Fibroblast of skin of right biceps (primary cell): ENCODE measurements at regions not wholly inside any gene's neighbourhood (a gene's known extent, or its start where the extent isn't known, plus 50 kb on each side); places are given as distances from the start of the nearest gene placed in this dataset.

Experiments
- DNase-seq: peaks from one replicate; pipeline ENCODE4 v3.0.0-alpha.2; 2013

DNA sequence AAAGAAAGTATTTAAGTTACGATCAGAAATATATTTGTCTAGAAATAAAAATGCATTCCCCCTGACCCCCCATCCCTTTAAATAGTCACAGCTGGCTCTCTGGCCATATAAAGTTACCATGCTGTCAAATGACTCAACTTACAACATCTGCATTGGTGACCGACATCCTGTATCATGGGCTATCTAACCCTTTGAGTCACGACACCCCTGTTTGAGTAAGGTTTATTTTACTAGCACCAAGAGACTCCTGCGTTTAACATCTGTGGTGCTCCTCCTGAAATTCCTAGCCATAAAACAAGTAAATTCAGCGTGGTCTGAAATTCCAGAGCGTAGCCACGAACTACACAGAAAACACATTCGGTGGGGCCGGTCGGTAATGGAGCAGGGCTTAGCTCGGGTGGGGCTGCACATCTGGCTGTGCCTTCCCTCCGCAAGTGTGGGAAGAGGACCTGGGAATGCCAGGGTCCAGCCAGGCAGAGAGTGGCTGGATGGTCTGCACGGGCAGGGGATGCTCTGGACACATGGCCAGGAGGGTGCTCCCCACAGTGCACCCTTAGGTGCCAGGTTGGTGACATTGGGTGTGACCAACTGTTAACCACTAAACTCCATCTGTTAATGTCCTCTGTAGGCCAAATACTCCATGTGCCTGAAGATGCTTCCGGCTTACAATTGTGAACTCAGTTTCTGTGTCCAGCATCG, 53.0 kb upstream of the CLDN14 start:
- no peak for DNase-seq

DNA sequence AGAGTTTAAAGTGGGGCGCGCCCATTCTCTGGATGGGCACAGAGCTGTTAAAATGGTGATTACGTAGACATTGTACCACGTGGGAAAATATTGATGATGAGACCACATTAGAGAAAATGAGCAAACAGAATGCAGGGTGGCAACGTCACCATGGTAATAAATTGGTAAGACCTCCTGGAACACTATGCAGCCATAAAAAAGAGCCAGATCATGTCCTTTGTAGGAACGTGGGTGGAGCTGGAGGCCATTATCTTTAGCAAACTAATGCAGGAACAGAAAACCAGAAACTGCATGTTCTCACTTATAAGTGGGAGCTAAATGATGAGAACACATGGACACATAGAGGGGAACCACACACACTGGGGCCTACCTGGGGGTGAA, 53.5 kb upstream of the CLDN14 start:
- no peak for DNase-seq

DNA sequence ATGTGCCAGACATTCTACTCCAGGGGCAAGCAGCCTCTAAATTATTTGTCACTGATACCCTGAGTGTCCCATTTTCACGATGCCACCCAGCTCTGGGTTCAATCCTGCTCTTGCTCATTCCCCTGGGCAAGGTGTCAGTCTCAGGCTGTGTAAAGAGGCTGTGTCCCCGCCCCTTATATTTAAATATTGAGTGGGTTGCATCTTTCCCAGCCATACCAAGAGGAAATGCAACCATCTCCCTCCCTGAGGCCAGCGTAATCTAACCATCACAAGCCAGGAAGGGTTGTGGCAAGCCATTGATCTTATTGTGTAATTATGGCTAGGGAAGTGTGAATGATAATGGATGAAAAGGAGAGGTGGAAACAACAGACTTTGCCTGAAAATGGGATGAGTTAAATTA, 54.7 kb upstream of the CLDN14 start:
- DNase-seq, result no peak

DNA sequence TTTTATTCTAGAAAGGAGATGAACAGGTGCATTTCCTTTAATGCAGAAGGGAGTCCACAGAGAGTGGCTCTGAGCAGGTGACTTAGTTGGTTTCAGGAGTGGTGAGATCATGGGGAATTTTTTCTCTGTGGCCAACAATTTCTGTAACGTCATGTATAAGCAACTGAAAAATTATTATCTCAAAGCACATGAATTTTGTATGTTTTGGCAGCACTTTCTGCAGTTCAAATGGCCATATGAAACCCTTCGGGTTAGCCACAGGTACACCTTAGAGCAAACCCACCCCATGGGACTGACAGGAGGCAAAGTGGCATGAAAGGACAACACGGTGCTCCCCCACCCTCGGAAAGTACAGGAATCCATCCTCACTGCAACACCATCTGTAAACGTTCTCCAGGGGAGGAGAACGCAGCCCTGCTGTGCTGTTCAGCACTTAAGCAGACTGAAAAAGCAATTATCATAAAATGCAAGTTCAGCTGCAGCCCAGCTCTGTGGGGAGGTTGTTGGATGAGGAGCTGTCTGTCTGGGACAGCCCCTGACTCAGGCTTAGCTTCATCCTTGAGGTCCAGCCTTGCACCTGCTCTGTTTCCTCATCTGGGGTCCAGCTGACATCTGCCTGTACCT, 55.8 kb upstream of the CLDN14 start:
- DNase-seq, result no peak

DNA sequence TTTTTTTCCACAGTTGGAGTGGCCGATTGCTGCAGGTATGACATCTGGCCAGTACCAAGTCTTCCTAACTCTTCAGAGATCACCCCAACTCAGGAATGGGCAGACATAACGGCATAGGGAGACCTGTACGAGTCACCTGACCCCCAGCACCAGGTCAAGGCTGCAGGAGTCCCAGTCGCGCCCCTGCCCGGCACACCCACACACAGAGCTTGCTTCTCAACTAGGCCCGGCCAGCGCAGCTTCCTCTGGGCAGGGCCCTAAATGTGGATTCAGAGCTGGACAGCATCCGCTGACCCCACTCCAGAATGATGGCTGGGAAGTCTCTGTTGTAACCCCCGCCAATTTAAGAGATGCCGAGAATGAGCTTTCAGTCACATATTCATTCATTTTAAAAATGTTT, 58.8 kb upstream of the CLDN14 start:
- DNase-seq, result no peak

DNA sequence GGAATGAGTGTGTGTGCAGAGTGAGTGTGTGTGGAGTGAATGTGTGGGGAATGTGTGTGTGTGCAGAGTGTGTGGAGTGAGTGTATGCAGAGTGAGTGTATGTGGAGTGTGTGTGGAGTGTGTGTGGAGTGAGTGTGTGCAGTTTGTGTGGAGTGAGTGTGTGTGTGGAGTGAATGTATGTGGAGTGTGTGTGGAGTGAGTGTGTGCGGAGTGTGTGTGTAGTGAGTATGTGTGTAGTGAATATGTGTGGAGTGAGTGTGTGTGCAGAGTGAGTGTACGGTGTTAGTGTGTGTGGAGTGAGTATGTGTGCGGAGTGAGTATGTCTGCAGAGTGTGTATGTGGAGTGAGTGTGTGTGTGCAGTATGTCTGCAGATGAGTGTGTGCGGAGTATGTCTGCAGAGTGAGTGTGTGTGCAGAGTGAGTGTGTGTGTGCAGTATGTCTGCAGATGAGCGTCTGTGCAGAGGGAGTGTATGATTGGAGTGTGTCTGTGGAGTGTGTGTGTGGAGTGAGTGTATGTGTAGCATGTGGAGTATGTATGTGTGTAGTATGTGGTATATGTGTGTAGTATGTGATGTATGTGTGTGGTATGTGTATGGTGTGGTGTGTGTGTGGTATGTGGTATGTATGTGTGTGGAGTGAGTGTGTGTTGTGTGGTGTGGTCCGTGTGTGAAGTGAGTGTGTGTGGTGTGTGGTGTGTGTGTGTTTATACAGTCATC, 59.7 kb upstream of the CLDN14 start:
- no peak for DNase-seq

DNA sequence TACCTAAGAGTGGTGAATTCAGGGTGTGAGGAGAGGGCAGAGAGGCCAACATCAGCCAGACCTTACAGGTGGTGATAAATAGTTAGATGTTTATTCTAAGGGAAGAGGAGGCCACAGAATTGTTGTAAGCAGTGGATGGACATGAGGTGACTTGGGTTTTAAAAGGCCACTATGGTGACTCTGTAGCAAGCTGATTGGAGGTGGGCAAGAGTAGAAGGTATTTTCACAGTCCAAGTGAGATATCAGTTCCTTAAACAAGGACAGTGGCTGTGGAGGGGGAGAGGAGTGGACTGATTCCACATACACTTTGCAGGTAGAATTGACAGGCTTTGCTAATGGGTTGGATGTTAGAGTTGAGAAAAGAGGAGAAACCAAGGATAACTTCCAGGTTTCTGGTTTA, 60.8 kb upstream of the CLDN14 start:
- DNase-seq, result no peak

DNA sequence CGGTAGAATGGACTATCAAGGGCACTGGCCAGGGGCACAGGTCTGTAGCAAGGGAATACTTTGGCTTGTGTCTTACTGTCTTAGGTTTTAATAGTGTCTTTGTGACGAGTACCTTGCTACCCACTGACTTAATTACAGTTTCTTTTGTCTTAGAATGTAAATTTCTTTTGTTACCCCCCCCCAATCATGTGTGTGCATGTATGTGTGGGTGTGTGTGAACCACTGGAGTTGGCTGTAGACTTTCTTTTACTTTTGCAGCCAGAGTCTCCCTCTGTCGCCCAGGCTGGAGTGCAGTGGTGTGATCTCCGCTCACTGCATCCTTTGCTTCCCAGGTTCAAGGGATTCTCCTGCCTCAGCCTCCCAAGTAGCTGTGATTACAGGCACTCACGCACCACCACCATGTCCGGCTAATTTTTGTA, 61.8 kb upstream of the CLDN14 start:
- no peak for DNase-seq

DNA sequence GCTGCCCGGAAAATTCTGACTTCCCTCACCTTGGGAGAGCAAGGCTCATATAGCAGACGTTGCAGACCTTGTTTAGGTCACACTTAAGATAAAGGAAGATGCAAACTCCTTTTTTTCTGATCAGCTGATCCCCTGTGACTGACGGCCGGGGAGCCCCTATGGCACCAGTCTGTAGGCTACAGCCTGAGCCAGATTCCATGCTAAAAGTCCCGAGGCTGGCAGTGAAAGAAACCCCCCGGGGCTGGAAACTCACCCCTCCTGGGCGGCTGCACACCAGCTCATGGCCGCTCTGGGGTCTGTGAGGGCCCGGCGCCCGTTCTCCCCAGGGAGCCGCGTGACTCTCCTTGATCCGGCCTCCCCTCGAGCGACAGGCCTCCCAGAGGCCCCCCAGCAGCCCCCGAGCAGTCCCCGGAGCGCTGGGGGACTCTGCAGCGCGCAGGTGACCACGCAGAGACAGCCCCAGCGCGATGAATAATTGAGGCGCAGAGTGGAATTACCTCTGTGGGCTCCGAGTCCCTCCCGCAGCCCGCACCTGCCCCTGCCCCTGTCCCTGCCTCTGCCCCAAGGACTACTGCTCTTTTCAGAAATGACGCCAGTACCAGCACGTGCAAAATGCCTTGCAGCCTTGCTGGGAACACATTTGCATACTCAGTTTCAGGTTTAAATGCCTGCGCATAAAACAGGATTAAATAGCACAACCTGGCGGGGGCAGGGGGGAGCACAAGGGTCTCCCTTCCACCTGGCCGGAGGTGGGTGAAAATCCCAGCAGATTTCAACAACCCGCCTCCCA, 62.6 kb upstream of the CLDN14 start:
- DNase-seq, result no peak

DNA sequence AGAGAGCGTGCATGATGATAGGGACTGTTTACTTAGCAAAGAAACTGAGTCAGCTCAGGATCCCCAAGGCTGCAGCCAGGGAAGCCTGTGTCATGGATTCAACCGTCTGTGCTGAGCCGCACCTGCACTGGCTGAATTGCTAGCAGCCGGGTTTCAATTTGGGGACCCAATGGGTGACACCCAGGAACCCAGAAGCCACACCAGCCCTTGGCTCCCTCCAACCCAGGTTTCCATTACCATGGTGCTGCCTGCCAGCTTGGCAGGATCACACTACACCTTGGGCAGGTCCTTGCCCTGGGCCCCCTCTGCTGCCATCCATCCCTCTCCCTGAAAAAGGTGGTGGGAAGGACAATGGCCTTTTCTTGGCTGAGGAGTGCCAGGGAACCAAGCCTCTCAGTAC, 64.0 kb upstream of the CLDN14 start:
- no peak for DNase-seq

DNA sequence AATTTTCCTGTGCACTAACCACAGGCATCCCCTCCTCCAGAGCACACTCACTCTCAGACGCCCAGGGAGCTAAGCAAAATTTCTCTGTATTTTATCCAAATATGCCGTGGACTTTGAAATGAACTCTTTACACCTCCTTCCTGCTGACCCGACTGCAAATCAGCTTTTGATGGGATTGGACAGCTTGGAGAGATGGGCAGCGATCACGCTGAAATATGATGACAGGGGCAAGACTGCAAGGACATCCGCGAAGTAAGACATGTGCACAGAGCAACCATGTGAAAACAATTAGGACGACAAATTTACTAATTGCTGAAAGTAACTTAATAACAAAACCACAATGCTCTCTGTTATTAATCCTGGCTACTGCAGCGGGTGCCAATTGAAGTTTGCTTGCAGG, 64.6 kb upstream of the CLDN14 start:
- no peak for DNase-seq

DNA sequence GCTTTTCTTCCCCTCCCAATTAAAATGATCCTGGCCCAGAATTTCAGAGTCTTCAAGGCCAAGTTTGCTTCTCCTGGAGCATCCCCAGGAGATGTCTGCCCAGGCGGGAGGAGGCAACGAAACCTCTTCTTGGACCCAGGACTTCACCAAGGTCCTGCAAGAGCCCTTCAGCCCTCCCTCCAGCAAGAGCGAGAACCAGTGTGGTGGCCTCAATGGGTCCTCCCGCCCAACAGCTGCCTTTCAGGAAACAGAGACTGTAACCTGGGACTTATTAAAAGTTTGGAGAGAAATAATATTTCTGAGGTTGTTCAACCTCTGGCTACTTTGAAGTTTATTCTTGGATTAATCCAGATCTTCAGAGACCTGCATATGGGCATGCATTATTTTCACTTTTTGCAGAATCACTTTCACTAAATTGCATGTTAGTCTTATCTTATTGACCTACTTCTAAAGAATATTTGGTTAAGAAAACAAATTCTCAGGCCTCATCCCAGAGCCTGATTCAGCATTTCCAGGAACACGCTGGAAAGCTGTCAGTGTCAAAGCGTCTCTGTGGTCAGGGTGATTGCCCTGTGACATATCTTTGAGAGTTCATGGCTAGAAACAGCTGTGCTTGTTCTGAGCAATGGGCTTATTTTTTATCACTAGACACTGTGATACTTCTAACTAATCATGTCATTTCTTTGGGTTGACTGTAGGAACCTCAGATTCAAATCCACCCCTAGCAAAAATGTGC, 66.0 kb upstream of the CLDN14 start:
- peak; percentile 43 for DNase-seq

DNA sequence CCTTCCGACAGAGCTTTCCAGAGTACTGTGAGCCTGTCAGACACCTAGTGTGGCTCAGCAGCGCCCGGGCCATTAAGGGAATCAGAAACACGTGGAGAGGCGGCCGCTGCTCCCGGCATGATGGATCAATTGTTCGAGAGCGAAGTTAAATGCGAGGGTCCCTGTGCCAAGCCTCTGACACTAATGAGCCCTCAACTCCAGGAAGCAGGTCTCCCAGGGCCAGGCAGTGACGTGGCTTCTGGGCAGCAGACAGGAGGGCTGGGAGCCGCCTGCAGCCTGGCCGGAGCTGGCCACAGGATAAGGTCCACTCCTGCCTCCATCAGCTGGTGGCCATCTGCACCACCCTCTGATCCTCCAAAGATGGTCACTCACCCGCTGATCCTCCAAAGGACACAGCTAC, 67.5 kb upstream of the CLDN14 start:
- DNase-seq, result no peak

DNA sequence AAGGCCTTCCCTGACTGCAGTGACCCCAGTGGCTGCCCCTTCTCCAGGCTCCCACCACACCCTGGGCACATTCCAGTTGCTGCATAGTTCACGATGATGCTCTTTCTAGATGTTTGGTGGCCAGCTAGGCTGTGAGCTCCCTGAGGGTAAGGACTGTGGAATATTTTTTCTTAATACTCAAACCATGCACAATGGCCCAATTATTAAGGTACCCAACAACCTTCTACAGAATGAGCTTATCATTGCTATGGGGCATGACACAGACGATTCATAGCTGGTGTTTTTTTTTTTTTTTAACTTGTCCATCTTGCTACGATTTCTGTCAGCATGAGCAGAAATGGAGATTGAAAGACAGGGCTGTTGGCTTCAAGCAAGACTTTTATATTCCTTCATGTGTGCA, 68.9 kb upstream of the CLDN14 start:
- no peak for DNase-seq

DNA sequence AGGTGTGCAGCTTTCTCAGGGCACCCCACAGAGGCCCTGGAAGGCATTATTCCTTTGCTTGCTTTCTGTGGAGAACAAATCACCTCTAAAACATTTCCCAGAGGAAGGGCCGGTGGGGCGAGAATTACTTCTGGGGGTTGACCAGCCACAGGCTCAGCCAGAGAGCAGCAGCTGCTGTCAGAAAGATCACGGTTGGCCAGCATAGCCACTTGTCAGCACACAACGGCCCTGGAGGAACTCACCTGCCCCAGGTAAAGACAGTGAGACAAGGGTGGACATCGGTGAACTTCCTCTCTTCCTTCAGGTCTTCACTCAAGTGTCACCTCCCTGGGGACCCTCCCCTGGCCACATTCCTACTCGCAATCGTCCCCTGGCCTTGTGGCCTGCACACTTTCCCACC, 69.5 kb upstream of the CLDN14 start:
- DNase-seq, result no peak

DNA sequence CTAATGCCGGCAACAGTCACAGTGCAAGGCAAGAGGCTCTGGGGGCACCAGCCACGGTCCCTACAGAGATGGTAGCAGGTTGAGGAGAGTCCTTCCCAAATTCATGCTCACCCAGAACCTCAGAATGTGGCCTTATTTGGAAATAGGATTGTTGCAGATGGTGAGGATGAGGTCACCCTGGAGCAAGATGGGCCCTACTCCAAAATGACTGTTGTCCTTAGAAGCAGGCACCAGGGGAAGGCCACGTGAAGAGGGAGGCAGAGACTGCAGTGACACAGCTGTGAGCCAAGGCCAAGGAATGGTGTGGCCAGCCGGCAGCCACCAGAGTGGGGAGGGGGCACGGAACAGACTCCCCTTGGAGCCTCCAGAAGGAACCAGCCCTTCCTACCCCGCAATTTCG, 70.8 kb upstream of the CLDN14 start:
- peak; percentile 61 for DNase-seq

DNA sequence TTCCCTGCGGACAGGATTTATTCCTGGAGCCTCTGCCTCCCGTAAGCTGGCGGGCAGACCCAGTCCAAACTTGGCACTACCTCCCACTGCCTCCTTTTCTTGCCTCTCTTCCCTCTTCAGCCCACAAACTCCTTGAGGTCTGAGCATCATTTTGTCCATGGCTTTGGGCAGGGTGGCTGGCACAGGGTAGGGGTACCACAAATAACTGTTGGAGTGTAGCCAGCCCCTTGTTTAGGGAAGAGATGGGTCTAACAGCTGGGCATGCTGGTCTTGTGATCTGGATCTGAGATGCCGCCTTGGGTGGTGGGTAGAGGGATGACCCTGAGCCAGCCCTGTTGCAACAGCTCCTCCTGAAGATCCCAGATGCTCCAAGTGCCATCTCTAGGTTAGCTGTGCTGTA, 71.4 kb upstream of the CLDN14 start:
- no peak for DNase-seq

DNA sequence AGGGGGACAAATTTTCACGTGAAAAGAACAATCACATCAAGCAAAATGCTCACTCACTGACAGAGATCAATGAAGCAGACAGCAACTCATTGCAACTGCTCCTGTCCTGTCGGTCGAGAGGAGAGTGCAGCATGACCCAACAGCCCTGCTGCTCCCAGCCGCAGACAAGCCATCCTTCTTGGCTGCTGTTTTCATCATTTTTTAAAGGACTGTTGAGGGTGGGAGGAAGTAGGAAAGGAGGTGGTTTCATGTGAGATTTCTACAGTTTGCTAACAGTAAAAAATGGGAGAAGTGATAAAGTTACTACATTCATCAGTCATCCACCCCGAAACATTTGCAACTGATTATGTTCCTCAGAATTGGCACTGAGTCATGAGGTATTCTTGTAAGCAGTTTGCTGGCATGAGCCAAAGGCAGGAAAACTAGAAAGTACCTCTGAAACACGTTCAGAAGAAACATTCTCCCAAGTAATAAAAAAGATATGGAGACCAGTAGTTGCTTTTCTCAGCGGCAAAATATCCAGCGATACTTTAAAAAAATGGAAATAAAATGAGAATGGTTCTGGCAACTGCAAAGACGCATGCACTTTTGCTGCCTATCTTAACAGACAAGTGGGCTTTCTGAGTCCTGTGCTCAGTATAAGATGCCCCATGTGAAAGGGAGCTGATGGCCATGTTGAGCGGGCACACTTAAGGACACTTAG, 72.0 kb upstream of the CLDN14 start:
- peak; percentile 97 for DNase-seq

DNA sequence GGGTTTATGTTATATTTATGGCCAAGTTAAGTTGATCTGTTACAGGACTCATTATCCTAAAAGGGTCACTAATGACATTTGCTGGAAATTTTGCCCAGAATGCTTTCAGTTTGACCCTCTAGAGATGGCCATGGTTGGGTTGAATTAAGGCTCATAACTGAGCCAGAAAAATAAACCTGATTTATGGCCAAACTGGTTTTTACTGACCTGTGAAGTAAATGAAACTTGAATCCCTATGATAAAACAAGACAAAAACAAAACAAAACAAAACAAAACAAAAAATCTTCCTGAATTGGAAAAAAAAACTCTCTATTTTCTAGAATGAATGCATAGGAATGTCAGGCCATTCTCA, 72.5 kb upstream of the CLDN14 start:
- DNase-seq, result no peak

DNA sequence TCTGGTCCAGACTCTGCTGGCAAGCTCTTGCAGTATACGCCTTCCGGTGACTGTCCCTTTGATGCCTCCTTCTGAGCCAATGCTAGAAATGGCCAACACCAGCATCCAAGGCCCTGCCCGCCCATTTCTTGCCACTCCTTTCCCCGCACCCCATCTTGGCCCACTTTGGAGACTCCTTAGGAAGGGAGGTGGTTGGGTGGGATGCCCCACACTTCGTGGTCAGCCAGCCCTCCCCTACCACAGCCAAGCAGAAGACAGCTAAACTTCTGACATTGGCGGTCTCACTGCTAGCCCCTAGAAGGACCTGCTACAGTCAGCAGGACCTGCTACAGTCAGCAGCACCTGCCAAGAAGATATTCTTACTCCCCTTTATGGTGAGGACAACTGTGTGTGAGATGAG, 73.5 kb upstream of the CLDN14 start:
- DNase-seq, result no peak

DNA sequence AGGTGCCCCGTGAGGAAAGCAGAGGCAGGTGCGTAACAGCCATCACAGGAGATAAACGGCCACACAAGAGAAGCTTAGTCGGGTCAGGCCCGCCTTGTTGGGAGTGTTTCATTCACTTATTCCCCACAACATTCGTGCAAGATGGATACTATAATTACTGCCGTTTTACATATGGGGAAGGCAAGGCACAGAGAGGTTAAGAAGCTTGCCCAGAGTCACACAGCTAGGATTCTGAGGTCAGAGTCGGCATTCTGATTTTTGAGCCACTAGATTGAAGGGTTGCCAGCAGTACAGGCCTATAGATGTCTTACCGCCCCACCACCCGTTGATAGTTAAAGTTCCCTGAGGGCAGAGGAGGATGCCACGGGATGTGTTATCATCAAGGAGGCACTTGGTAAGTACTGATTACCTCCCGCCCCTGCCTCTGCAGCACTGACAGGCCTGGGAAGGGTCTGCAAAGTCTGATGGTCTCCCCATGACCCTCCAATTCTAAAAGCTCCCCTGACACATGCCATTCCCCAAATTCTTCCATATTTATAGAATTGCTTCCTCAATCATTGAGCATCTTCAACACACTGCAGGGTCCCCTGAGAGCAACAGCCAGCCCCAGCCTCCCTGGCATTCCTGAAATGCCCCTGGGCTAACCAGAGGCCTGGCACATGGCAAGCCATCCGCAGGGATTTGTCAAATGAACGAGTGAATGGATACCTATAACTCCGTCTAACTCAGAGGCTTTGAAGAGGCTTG, 74.7 kb upstream of the CLDN14 start:
- DNase-seq, result no peak
